ENCODE measurements at regions not wholly inside any gene's neighbourhood (a gene's known extent, or its start where the extent isn't known, plus 50 kb on each side); places are given as distances from the start of the nearest gene placed in this dataset.

- peaks cover 8% of the 10 kb centered on the region; the same call in 1 of the 2 replicates for H3F3A ChIP-seq (ENCODE audit: insufficient read depth)
- no peak overlapping the region for H2AFZ ChIP-seq
- no peak for DNase-seq
- no peak for TF ChIP-seq EZH2phosphoT487 (IDR thresholded peaks at IDR 0.05; ENCODE audit: insufficient read depth, low read depth)
- TF ChIP-seq EZH2 (IDR thresholded peaks at IDR 0.05; ENCODE audit: insufficient read depth, poor library complexity, severe bottlenecking), result no peak
- 90 to 92% methylated on average over 7 of the region's 7 CpGs for WGBS, 2 experiments (ENCODE audit: low coverage in 1 of 2, low lambda C conversion rate in 2 of 2, missing lambda C conversion rate in 2 of 2)
- in situ Hi-C loops (cut with MboI), result no loop called here
- no peaks in the 10 kb centered on the region for H3K9me3 ChIP-seq (ENCODE audit: low read depth)
- H3K4me2 ChIP-seq (ENCODE audit: unreplicated experiment), result no peak overlapping the region
- H3K79me2 ChIP-seq (ENCODE audit: insufficient read depth), result no peaks in the 10 kb centered on the region
- no peak overlapping the region for H3K9ac ChIP-seq
- no peak overlapping the region for H3K4me3 ChIP-seq
- 0 out of 2 replicates have a peak, but pooled peaks cover 5% of the 10 kb centered on the region for H3K9me2 ChIP-seq (ENCODE audit: insufficient read depth)
- H3K27me3 ChIP-seq (replicated peaks; ENCODE audit: insufficient read depth), result no peaks in the 10 kb centered on the region
- peaks cover 24% of the 10 kb centered on the region for H3K4me1 ChIP-seq (ENCODE audit: insufficient read depth)
- no peak overlapping the region for H3K27ac ChIP-seq
- no peaks in the 10 kb centered on the region for H4K20me1 ChIP-seq (ENCODE audit: insufficient read depth)
- H3K36me3 ChIP-seq (ENCODE audit: low read depth), result no peaks in the 10 kb centered on the region
Observed at GRCh38 chr1:96474985-96475743, 246.4 kb upstream of the PTBP2 start.

GRCh38 chr1:96475903-96476302 lies 245.7 kb upstream of the PTBP2 start:
- no peaks in the 10 kb centered on the region for H3K27me3 ChIP-seq (replicated peaks; ENCODE audit: insufficient read depth)
- H3K27ac ChIP-seq, result no peak overlapping the region
- H3F3A ChIP-seq (ENCODE audit: insufficient read depth), result peaks cover 8% of the 10 kb centered on the region; the same call in 1 of the 2 replicates
- H2AFZ ChIP-seq, result no peak overlapping the region
- no peaks in the 10 kb centered on the region for H4K20me1 ChIP-seq (ENCODE audit: insufficient read depth)
- 0 out of 2 replicates have a peak, but pooled peaks cover 5% of the 10 kb centered on the region for H3K9me2 ChIP-seq (ENCODE audit: insufficient read depth)
- H3K36me3 ChIP-seq (ENCODE audit: low read depth), result no peaks in the 10 kb centered on the region
- TF ChIP-seq EZH2phosphoT487 (IDR thresholded peaks at IDR 0.05; ENCODE audit: insufficient read depth, low read depth) (no peak), EZH2 (IDR thresholded peaks at IDR 0.05; ENCODE audit: insufficient read depth, poor library complexity, severe bottlenecking) (no peak)
- no peak for DNase-seq
- H3K4me1 ChIP-seq (ENCODE audit: insufficient read depth), result peaks cover 24% of the 10 kb centered on the region
- WGBS, 2 experiments (ENCODE audit: low coverage in 1 of 2, low lambda C conversion rate in 2 of 2, missing lambda C conversion rate in 2 of 2), result 79 to 80% methylated on average over 3 of the region's 3 CpGs
- H3K4me2 ChIP-seq (ENCODE audit: unreplicated experiment), result no peak overlapping the region
- H3K79me2 ChIP-seq (ENCODE audit: insufficient read depth), result no peaks in the 10 kb centered on the region
- H3K4me3 ChIP-seq, result no peak overlapping the region
- in situ Hi-C loops (cut with MboI), result no loop called here
- H3K9me3 ChIP-seq (ENCODE audit: low read depth), result no peaks in the 10 kb centered on the region
- no peak overlapping the region for H3K9ac ChIP-seq

- Histone ChIP-seq H3K9ac (no peak overlapping the region), H3K36me3 (ENCODE audit: low read depth) (no peaks in the 10 kb centered on the region), H2AFZ (no peak overlapping the region), H3K9me3 (ENCODE audit: low read depth) (no peaks in the 10 kb centered on the region), H3K4me2 (ENCODE audit: unreplicated experiment) (no peak overlapping the region), H3K4me3 (no peak overlapping the region), H3K27ac (no peak overlapping the region), H3K79me2 (ENCODE audit: insufficient read depth) (no peaks in the 10 kb centered on the region), H4K20me1 (ENCODE audit: insufficient read depth) (no peaks in the 10 kb centered on the region), H3K9me2 (ENCODE audit: insufficient read depth) (0 out of 2 replicates have a peak, but pooled peaks cover 3% of the 10 kb centered on the region), H3K27me3 (replicated peaks; ENCODE audit: insufficient read depth) (no peaks in the 10 kb centered on the region), H3F3A (ENCODE audit: insufficient read depth) (peaks cover 1% of the 10 kb centered on the region; the same call in 1 of the 2 replicates), H3K4me1 (ENCODE audit: insufficient read depth) (peaks cover 10% of the 10 kb centered on the region)
- TF ChIP-seq EZH2phosphoT487 (IDR thresholded peaks at IDR 0.05; ENCODE audit: insufficient read depth, low read depth) (no peak), EZH2 (IDR thresholded peaks at IDR 0.05; ENCODE audit: insufficient read depth, poor library complexity, severe bottlenecking) (no peak)
- WGBS, 2 experiments (ENCODE audit: low coverage in 1 of 2, low lambda C conversion rate in 2 of 2, missing lambda C conversion rate in 2 of 2), result 83 to 86% methylated on average over 4 of the region's 4 CpGs
- in situ Hi-C loops (cut with MboI), result no loop called here
- DNase-seq, result no peak
Observed at GRCh38 chr1:96478228-96478627, 243.4 kb upstream of the PTBP2 start.

- H4K20me1 ChIP-seq (ENCODE audit: insufficient read depth), result no peaks in the 10 kb centered on the region
- no peak for TF ChIP-seq EZH2 (IDR thresholded peaks at IDR 0.05; ENCODE audit: insufficient read depth, poor library complexity, severe bottlenecking)
- no peak for TF ChIP-seq EZH2phosphoT487 (IDR thresholded peaks at IDR 0.05; ENCODE audit: insufficient read depth, low read depth)
- no peaks in the 10 kb centered on the region for H3K9me3 ChIP-seq (ENCODE audit: low read depth)
- no peak overlapping the region for H2AFZ ChIP-seq
- H3K27ac ChIP-seq, result no peak overlapping the region
- no peaks in the 10 kb centered on the region for H3K9me2 ChIP-seq (ENCODE audit: insufficient read depth)
- H3K36me3 ChIP-seq (ENCODE audit: low read depth), result no peaks in the 10 kb centered on the region
- H3F3A ChIP-seq (ENCODE audit: insufficient read depth), result no peaks in the 10 kb centered on the region
- no peaks in the 10 kb centered on the region for H3K4me1 ChIP-seq (ENCODE audit: insufficient read depth)
- no peak overlapping the region for H3K9ac ChIP-seq
- in situ Hi-C loops (cut with MboI), result no loop called here
- no peak overlapping the region for H3K4me2 ChIP-seq (ENCODE audit: unreplicated experiment)
- WGBS, 2 experiments (ENCODE audit: low coverage in 1 of 2, low lambda C conversion rate in 2 of 2, missing lambda C conversion rate in 2 of 2), result 87 to 93% methylated on average over 2 of the region's 2 CpGs
- no peaks in the 10 kb centered on the region for H3K79me2 ChIP-seq (ENCODE audit: insufficient read depth)
- H3K4me3 ChIP-seq, result no peak overlapping the region
- H3K27me3 ChIP-seq (replicated peaks; ENCODE audit: insufficient read depth), result no peaks in the 10 kb centered on the region
- DNase-seq, result no peak
Observed at GRCh38 chr1:96481409-96481808, 240.2 kb upstream of the PTBP2 start.
